Bone marrow (tissue), 2 donors: ENCODE measurements at regions not wholly inside any gene's neighbourhood (a gene's known extent, or its start where the extent isn't known, plus 50 kb on each side); places are given as distances from the start of the nearest gene placed in this dataset.

Experiments used
- DNase-seq, 2 donors: peaks; one replicate each; lab custom pipeline; 2025; lab: John Stamatoyannopoulos, UW

DNA sequence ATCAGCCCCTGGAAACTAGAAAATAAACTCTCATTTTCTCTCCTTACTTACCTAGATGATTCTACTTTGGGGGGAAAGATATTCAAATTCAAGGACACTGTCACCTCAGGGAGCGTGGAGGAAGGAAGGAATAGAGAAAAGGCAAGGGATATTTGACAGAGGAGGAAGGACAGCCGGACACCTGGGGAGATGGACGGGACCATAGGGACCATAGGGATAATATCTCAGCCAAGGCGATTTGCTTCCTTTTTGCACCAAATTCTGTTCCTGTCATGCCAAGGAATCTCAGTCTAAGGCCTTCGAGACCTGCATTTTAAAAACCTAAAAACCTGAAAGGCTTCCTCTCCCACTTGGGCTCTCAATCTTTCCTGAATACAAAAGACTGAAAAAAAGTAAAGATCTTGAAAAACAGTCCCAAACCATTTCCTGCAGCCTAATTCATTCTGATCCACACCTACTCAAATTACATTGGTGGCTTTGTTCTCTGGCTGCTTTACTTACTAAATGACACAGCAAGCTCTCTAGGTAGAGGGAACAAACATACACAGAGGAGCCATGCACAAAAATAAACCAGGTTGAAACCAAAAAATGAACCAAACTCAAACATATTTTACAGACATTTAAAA is 73.9 kb upstream of the SLC24A5 start:
- DNase-seq = no peak

DNA sequence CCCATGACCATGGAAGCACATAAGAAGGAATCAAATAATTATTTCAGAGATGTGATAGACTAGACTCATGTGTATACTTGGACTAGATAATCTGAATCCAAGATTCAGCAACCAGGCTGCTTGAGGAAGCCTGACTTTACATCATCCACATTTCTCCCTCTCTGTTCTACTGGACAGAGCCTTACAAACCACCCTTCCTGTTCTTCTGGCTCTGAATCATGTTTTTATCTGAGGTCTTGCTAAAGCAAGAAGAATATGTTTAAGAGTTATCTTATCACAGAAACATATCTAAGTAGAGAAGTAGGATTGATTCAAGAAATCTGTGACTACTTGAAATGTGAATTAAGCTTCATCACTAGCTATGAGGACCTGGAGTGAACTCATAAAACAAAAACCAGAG is 71.1 kb upstream of the SLC24A5 start:
- DNase-seq = no peak

DNA sequence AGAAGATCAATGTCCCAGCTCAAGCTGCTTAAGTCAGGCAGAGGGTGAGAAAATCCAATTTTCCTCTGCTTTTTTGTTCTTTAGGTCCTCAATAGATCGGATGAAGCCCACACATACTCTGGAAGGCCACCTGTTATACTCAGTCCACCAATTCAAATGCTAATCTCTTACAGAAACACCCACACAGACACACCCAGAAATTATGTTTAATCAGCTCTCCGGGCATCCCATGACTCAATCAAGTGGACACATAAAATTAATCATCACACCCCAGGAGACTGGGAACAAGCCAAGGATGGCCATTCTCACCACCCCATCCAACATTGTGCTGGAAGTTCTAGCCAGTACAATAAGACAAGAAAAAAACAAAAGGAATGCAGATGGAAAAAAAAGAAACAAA is 67.8 kb upstream of the SLC24A5 start:
- DNase-seq = no peak

DNA sequence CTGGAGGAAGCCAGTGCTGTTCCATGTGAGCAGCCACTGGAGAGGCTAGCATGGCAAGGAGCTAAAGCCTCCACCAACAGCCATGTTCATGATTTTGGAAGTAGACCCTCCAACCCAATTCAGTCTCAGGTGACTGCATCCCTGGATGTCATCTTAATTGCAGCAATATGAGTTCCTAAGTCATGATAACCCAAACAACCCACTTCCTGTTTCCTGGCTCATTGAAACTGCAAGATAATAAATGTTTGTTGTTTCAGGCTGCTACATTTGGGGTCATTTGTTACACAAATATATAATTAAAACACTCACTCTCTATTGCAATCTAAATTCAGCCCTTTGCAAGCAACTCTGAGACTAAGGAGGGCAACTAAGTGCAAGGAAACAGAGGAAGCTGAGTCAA is 62.4 kb upstream of the SLC24A5 start:
- no peak for DNase-seq

DNA sequence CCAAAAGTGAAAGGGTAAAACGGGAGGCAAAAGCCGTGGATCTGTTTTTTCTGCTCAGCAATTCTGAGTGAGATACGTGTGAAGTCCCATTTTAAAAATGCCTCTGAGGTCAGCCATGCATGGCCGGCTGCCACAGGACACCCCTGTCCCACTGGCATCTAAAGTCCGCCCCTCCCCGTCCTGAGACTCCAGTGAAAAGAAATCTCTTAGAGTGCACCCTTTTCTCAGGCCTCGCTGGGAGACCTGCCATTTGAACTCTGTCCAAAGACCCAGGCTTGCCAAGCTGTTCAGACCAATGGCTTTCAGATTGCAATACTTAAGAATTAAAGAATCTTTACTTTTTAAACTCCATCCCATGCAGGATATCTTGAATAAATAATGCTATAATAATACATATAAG is 61.0 kb upstream of the SLC24A5 start:
- DNase-seq = no peak

DNA sequence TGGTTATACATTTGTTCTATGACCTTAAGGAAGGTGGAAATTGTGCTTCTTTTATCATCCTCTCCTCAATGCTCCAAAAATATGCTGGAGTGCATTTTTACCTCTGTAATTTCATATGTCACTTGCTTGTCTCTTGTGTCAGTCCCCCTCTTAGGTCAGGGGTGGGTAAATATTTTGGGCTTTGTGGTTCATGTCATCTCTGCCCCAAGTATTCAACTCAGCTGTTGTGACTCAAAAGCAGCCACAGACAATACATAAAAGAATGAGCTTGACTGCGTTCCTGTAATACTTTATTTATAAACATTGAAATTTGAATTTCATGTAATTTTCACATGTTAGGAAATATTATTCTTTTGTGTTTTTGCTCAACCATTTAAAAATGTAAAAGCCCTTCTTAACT is 60.4 kb upstream of the SLC24A5 start:
- no peak for DNase-seq

DNA sequence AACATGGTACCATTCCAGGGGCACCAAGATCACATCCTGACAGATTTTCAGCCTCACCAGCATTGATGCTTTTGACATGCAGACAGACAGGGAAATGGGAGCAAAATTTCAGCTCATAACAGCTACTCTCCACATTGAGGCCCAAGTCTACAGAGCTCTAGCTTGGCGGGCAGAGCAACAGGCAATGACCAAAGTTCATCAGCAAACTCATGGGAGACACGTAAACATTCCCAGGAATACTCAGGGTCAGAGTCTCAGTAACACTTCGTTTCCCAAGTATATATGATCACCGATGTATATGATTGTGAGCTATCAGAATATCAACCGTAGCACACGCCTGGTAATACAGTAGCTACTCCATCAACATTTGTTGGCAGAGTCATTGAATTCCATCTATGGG is 59.2 kb upstream of the SLC24A5 start:
- DNase-seq = no peak

DNA sequence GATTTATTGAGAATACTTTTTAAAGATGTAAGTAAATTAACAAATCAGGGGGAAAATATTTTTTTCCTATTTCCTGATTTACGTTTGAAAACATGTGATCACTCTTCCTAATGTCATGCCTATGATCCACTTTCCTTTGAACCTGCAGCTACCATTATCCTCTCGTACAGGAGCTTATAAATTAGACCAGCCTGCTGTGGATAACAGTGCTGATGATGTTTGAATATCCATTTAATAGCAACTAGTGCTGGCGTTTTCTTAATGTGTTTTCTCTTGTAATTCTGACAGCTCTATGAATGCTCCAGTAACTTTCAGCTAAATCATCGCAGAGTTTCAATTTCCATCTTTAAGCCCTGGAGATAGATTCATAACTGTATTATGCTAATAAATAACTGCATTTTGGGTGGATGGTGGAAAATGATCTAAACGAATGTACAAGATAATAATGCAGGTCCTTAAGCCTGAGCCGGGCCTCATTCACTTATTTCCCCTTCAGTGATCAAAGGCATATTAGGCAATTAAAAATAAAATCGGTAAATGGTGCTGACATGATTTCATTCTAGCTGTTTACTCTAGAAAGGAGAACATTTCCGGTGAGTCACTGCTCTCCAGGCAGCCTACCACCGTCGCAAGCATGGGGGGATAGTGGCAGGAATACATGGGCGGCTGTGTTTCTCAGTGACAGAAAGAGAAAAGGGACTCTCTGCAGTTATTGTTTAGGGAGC is 58.5 kb upstream of the SLC24A5 start:
- DNase-seq = no peak

DNA sequence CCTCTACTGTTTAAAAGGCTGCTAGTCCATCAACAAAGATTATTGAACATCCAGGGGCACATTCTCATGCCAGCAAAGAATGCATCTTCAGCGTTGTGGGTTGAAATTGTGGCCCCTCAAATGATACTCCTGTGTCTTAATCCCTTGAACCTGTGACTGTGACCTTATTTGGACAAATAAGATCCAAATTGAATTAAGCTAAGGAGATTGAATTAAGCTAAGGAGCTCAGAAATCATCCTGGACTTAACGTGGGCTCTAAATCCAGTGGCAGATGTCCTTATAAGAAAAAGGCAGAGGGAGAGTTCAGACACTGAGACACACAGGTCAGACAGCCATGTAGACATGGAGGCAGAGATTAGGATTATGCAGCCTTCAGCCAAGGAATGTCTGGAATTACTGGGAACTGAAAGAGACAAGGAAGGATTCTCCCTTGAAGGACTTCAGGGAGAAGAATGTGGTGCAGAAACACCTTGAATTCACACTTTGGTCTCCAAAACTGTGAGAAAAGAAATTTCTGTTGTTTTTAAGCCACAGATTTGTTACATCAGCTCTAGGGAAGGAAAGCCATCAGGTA is 57.3 kb upstream of the SLC24A5 start:
- no peak for DNase-seq

DNA sequence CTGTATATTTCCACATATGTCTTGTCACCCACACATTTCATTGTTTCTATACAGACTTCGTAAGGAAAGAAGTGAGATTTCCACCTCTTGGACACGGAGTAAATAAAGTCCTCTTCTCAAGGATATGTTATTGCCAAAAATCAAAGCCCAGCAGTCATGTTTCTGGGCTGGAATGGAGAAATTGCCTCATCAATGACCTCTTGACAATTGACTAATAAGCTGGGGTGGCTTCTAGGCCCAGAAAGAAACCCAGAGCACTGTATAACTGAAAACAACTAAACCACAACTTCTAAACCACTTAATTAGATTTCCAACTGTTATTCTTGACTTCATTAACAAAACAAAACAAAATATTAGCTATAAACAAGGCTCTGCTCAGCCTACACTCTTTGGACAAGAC is 56.4 kb upstream of the SLC24A5 start:
- no peak for DNase-seq

DNA sequence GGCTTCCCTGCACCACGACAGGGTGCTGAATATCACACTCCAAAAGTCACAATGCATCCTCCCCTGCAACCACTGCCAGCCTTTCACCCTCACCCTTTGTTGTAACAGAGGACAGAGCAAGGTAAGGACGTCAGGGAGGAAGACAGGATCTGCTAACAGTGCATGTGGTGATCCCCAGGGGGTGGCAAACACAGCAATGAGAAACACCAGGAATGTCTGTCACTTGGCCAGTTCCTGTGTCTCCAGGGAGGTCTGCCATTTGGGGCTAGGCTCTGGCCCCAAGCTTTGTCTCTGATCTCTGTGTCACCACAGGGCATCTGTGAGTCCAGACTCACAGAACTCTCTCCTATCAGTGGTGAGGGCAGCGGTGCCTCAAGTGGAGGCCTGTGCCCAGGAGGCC is 54.3 kb upstream of the SLC24A5 start:
- DNase-seq = no peak
